ENCODE measurements at regions not wholly inside any gene's neighbourhood (a gene's known extent, or its start where the extent isn't known, plus 50 kb on each side); places are given as distances from the start of the nearest gene placed in this dataset.

DNA sequence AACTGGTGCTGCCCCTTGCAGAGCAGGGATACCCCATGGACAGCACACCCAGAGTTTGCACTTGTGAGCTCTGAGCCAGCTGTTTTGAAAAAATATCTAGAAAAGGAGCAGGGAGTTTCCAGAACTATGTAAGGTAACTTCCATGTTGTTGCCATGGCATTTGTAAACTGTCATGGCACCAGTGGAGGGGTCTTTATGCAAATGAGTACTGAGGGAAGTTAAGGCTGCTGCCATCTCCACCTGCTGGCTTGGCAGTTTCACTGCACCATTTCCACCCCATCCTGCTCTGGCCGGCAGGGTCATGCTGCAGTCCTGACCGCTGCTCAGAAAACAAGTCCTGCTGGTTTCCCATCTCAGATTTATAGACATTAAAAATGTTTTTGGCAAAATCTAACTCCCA is 52.3 kb upstream of the SNTG2 start:
- H3K36me3 ChIP-seq (ENCODE audit: insufficient read depth), result no peaks in the 10 kb centered on the region
- 56% methylated on average over 2 of the region's 2 CpGs for WGBS

DNA sequence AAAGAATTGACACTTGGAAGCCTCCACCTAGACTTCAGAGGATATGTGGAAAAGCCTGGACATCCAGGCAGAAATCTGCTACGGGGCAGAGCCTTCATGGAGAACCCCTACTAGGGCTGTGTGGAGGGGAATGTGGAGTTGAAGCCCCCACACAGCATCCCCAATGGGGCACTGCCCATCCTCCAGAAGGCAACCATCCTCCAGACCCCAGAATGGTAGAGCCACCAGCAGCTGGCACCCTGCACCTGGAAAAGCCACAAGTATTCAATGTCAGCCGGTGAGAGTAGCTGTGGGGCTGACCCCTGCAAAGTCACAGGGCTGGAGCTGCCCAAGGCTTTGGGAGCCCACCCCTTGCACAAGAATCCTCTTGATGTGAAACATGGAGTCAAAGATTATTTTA is 53.6 kb upstream of the SNTG2 start:
- DNase-seq (ENCODE audit: extremely low spot score), result no peak
- H3K4me1 ChIP-seq (ENCODE audit: insufficient read depth), result no peaks in the 10 kb centered on the region
- H3K36me3 ChIP-seq (ENCODE audit: insufficient read depth), result no peaks in the 10 kb centered on the region
- H3K4me3 ChIP-seq (ENCODE audit: low read depth, low read length), result no peak overlapping the region
- no peak overlapping the region for H3K27ac ChIP-seq (ENCODE audit: low read depth)
- 93% methylated on average over 2 of the region's 2 CpGs for WGBS

More for the DNA sequence above, 52.3 kb upstream of the SNTG2 start:
- Histone ChIP-seq H3K27ac (ENCODE audit: low read depth) (no peak overlapping the region), H3K4me1 (ENCODE audit: insufficient read depth) (no peaks in the 10 kb centered on the region), H3K4me3 (ENCODE audit: low read depth, low read length) (no peak overlapping the region)
- no peak for DNase-seq (ENCODE audit: extremely low spot score)

DNA sequence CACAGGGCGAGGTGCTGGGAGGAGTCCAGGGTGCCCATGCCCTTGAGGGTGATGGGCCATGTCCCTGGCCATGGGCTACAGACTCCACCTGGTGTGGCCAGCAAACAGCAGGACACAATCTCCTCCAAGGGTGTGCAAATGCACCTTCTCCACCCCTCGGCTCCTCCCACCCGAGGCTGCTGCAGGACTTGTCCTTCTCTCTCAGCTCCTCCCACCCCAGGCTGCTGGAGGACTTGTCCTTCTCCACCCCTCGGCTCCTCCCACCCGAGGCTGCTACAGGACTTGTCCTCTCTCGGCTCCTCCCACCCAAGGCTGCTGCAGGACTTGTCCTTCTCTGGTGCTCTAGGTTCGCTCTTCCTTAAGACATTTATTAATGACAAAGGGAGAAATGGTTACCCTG is 57.3 kb upstream of the SNTG2 start:
- Histone ChIP-seq H3K36me3 (ENCODE audit: insufficient read depth) (no peaks in the 10 kb centered on the region), H3K4me1 (ENCODE audit: insufficient read depth) (no peaks in the 10 kb centered on the region), H3K4me3 (ENCODE audit: low read depth, low read length) (no peak overlapping the region), H3K27ac (ENCODE audit: low read depth) (no peak overlapping the region)
- no peak for DNase-seq (ENCODE audit: extremely low spot score)
- 40% methylated on average over 7 of the region's 7 CpGs for WGBS

DNA sequence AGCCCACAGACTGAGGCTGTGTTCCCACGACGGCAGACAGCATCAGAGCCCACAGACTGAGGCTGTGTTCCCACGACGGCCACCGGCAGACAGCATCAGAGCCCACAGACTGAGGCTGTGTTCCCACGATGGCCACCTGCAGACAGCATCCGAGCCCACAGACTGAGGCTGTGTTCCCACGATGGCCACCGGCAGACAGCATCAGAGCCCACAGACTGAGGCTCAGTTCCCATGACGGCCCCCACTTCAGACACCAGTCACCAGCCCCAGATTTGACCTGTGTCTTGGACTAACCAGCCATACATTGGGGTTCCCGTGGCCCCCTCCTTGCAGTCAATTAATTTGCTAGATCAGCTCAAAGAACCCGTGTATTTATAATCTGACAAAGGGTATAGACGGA is 57.8 kb upstream of the SNTG2 start:
- no peaks in the 10 kb centered on the region for H3K36me3 ChIP-seq (ENCODE audit: insufficient read depth)
- no peaks in the 10 kb centered on the region for H3K4me1 ChIP-seq (ENCODE audit: insufficient read depth)
- no peak for DNase-seq (ENCODE audit: extremely low spot score)
- no peak overlapping the region for H3K4me3 ChIP-seq (ENCODE audit: low read depth, low read length)
- H3K27ac ChIP-seq (ENCODE audit: low read depth), result no peak overlapping the region
- 87% methylated on average over 13 of the region's 13 CpGs for WGBS

DNA sequence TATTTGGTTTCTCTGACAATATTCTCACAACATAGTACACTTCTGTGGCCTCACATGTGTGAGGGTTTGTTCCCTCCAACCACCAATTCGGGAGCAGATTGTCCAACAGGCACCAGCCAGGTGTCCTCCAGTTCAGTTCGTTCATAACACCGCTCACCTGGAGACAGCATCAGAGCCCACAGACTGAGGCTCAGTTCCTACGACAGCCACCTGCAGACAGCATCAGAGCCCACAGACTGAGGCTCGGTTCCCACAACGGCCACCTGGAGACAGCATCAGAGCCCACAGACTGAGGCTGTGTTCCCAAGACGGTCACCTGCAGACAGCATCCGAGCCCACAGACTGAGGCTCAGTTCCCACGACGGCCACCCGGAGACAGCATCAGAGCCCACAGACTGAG is 58.2 kb upstream of the SNTG2 start:
- Histone ChIP-seq H3K4me3 (ENCODE audit: low read depth, low read length) (no peak overlapping the region), H3K27ac (ENCODE audit: low read depth) (no peak overlapping the region), H3K36me3 (ENCODE audit: insufficient read depth) (no peaks in the 10 kb centered on the region), H3K4me1 (ENCODE audit: insufficient read depth) (no peaks in the 10 kb centered on the region)
- DNase-seq (ENCODE audit: extremely low spot score), result no peak
- 85% methylated on average over 11 of the region's 11 CpGs for WGBS

DNA sequence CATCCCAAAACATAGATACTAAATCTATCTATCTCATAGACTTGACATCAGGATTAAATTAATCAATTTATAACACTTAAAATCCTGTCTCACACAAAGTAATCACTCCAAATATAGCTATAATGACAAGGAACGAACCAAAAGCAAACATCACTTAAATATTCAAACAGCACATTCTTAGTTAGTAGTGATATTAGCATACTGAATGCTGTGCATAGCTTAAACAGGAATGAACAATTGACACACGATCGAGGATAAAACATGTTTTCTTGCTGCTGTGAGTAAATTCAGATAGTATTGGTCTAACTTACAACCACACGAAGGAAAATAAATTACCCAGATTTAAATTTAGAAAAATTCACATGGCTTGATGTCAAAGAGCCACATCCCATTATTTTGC is 58.9 kb upstream of the SNTG2 start:
- WGBS, result 59% methylated on average over 4 of the region's 4 CpGs
- no peak for DNase-seq (ENCODE audit: extremely low spot score)
- no peak overlapping the region for H3K27ac ChIP-seq (ENCODE audit: low read depth)
- H3K4me3 ChIP-seq (ENCODE audit: low read depth, low read length), result no peak overlapping the region
- H3K36me3 ChIP-seq (ENCODE audit: insufficient read depth), result no peaks in the 10 kb centered on the region
- H3K4me1 ChIP-seq (ENCODE audit: insufficient read depth), result no peaks in the 10 kb centered on the region

DNA sequence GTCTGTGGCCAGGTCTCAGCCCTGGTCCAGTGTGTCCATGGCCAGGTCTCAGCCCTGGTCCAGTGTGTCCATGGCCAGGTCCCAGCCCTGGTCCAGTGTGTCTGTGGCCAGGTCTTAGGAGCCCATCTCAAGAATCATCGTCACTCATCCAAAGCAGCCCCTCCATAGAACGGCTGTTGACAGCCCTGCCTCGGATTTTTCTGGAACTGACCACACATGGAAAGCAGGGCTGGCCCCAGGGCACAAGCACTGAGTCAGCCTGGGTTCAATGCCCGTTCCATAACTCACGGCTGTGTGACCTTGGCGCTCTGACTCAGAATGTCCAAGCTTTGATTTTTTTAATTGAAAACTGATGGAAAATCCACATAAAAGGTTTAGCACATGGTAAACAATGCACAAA is 59.9 kb upstream of the SNTG2 start:
- DNase-seq (ENCODE audit: extremely low spot score), result no peak
- 74% methylated on average over 6 of the region's 6 CpGs for WGBS
- Histone ChIP-seq H3K36me3 (ENCODE audit: insufficient read depth) (no peaks in the 10 kb centered on the region), H3K4me1 (ENCODE audit: insufficient read depth) (no peaks in the 10 kb centered on the region), H3K27ac (ENCODE audit: low read depth) (no peak overlapping the region), H3K4me3 (ENCODE audit: low read depth, low read length) (no peak overlapping the region)

DNA sequence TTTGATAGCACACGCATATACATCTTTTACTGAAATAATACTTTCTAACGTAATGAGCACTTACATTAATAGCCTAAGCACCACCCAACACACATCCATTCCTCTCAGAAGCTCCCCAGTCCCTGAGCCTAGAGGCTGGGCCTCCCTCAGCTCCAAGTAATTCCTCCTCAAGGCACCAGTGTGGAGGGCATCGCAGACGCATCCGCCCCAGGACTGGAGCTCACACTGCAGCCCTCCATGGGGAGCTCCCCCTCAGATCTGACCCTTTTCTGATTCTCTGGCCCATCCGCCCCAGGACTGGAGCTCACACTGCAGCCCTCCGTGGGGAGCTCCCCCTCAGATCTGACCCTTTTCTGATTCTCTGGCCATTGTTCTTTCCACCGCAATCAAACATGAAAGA is 60.4 kb upstream of the SNTG2 start:
- no peak overlapping the region for H3K27ac ChIP-seq (ENCODE audit: low read depth)
- 89% methylated on average over 8 of the region's 8 CpGs for WGBS
- no peak for DNase-seq (ENCODE audit: extremely low spot score)
- no peaks in the 10 kb centered on the region for H3K36me3 ChIP-seq (ENCODE audit: insufficient read depth)
- H3K4me3 ChIP-seq (ENCODE audit: low read depth, low read length), result no peak overlapping the region
- no peaks in the 10 kb centered on the region for H3K4me1 ChIP-seq (ENCODE audit: insufficient read depth)

DNA sequence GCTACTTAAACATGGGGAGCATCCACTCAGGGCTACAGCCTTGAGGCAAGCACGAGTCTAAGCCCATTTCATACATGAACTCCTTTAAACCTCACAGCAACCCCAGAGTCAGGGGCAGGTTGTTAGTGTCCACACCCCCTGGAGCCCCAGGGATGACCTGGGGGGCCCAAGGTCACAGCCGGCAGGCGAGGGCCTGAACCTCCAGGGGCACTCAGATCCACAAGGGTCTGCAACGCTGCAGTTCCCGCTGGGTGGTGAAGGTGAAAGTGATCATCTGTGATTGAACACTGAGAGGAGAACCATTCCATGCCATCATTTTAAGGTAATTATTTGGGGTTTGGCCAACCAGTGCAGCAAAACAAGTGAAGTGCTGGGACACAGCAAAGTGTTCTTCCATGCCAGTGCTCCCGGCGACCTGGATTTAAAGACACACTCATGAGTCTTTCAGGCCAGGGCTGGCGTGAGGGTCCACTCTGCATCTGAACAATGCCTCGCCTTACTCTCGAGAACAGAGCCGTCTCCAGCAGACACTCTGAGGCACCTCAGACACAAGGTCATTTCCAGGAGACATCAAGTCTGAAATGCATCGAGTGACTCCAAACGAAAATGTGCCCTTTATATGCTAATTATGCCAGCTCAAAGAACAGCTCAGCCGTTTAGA is 61.6 kb upstream of the SNTG2 start:
- Histone ChIP-seq H3K4me1 (ENCODE audit: insufficient read depth) (no peaks in the 10 kb centered on the region), H3K4me3 (ENCODE audit: low read depth, low read length) (no peak overlapping the region), H3K36me3 (ENCODE audit: insufficient read depth) (no peaks in the 10 kb centered on the region), H3K27ac (ENCODE audit: low read depth) (no peak overlapping the region)
- 73% methylated on average over 14 of the region's 14 CpGs for WGBS
- no peak for DNase-seq (ENCODE audit: extremely low spot score)

DNA sequence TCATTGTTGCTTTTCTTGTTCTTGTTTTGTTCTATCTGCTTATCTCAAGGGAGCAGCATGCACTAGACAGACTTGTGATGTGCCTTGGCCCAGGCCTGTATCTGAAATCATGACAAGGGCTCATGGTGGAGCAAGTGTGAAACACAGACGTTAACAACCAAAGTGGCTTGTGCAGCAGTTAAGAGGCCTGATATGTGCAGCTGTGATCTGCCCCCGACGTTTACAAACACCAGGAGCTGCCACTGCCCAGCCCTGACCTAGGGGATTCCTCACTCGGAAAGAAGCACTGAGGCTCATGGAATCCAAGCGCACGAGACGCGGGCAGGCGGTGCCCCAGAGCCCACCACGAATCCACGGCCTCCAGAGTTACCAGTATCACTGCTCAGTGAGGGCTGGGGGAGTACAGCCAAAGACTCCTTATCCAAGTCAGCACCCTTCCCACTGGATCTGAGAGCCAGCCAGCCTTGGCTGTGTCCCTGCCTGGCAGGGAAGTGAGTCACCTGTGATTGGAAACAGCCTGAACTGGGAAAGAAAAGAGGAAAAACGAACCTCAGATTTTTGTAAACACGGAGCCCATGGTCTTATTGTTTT is 62.3 kb upstream of the SNTG2 start:
- Histone ChIP-seq H3K27ac (ENCODE audit: low read depth) (no peak overlapping the region), H3K4me3 (ENCODE audit: low read depth, low read length) (no peak overlapping the region), H3K36me3 (ENCODE audit: insufficient read depth) (no peaks in the 10 kb centered on the region), H3K4me1 (ENCODE audit: insufficient read depth) (no peaks in the 10 kb centered on the region)
- WGBS, result 65% methylated on average over 13 of the region's 13 CpGs
- no peak for DNase-seq (ENCODE audit: extremely low spot score)

DNA sequence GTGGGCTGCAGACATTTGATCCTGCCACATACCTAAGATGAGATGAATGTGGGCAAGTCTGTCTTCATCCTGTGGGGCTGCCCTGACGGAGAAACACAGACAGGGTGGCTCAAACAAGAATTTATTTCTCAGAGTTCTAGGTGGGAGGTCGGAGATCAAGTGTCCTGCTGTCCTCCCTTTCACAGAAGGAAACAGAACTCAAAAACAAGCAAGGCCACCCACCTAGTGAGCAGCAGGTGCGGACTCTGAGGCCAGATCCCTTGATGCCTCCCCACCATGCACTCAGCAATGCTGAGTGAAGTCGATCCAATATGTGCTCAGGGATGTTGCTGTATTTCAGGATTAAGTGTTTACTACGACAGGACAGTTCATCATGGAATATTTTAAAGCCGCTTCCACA is 63.0 kb upstream of the SNTG2 start:
- Histone ChIP-seq H3K36me3 (ENCODE audit: insufficient read depth) (no peaks in the 10 kb centered on the region), H3K4me3 (ENCODE audit: low read depth, low read length) (no peak overlapping the region), H3K4me1 (ENCODE audit: insufficient read depth) (no peaks in the 10 kb centered on the region), H3K27ac (ENCODE audit: low read depth) (no peak overlapping the region)
- 61% methylated on average over 6 of the region's 6 CpGs for WGBS
- no peak for DNase-seq (ENCODE audit: extremely low spot score)

DNA sequence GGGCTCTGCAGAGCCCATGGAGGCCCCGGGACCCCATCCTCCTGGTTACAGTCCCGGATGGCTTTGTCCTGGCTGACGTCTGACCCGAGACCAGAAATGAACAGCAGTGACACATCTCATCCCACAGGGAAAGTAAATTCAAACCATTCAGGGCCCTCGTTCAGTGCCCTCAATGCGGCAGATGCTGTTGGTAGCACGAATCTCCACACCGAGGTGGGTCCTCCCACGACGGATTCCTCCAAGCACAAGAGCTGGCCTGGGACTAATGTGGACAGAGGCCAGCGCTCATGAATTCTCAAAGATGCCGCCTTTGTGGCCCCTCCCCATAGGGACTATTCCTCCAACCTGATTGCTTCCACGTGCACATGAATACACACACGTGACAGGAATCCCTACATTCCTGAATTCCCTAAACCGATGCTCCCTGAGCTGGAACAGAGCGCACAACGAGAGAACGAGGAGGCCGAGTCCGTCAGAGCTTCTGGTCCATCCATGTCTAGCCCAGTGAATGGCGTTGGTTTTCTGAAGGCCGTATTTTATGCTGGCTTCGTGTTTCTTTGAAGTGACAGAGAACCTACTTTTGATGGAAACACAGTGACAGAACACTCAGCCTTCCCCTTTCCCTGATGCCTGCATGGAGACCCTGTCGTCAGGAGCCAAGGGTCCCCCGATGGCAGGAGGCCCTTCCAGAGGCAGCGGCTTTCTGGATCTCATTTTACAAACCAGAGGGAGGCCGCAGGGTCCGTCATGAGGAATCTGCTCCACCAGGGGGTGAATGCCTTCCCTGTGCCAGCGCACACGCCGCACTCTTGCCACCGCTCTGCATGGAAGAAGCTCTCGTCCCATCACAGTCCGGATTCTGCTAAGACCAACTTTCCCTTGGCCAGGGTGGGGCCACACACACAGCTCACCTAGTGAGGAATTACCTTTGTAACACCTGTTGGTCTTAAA is 64.3 kb upstream of the SNTG2 start:
- Histone ChIP-seq H3K4me1 (ENCODE audit: insufficient read depth) (no peaks in the 10 kb centered on the region), H3K36me3 (ENCODE audit: insufficient read depth) (no peaks in the 10 kb centered on the region), H3K27ac (ENCODE audit: low read depth) (no peak overlapping the region), H3K4me3 (ENCODE audit: low read depth, low read length) (no peak overlapping the region)
- WGBS, result 89% methylated on average over 34 of the region's 34 CpGs
- no peak for DNase-seq (ENCODE audit: extremely low spot score)

DNA sequence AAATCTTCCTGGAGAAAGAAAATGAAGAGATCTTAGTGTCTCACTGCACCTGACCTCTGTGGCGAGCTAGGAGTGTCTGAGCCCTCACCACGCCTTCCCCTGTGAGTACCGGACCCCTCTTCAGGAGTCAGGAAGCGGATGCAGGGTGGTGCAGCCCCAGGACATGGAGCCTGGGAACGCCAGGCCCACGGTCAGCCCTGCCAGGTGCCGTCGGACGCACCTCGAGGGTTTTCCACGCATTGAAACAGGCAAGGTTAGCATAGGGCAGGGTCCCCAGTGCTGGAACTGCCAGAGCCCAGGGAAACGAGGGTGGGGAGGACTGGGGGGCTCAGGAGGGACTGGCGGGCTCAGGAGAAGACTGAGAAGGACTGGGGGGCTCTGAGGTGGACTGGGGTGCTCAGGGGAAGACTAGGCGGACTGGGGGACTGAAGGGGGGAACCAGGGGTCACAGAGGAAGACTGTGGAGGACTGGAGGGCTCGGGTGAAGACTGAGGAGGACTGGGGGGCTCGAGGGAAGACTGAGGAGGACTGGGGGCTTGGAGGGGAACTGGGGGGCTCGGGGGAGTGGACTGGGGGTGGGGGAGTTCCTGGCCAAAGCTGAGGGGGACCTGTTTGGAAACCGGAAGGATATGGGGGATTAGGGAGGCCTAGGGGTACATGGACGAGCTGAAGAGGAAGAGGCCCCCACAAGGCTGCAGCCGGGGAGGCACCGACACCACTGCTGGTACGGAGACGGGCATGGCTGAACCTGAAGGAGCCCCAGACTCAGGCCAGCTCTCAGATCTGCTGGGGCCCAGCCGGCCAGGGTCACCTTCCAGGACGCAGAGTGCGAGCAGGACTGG is 65.2 kb upstream of the SNTG2 start:
- Histone ChIP-seq H3K27ac (ENCODE audit: low read depth) (no peak overlapping the region), H3K36me3 (ENCODE audit: insufficient read depth) (no peaks in the 10 kb centered on the region), H3K4me1 (ENCODE audit: insufficient read depth) (no peaks in the 10 kb centered on the region), H3K4me3 (ENCODE audit: low read depth, low read length) (no peak overlapping the region)
- no peak for DNase-seq (ENCODE audit: extremely low spot score)
- WGBS, result 69% methylated on average over 26 of the region's 26 CpGs
